Epidermal melanocyte (primary cell): ENCODE measurements at regions not wholly inside any gene's neighbourhood (a gene's known extent, or its start where the extent isn't known, plus 50 kb on each side); places are given as distances from the start of the nearest gene placed in this dataset.
"Not testable (repeated sequence)": the region's sequence is repeated elsewhere in the genome, so short reads cannot be mapped to it uniquely, and the experiment has no call there.

Source experiments
- DNase-seq: peaks from one replicate; pipeline ENCODE4 v3.0.0; 2011; ENCODE audit warnings: low spot score; ENCODE audit not compliant: insufficient read length

DNA sequence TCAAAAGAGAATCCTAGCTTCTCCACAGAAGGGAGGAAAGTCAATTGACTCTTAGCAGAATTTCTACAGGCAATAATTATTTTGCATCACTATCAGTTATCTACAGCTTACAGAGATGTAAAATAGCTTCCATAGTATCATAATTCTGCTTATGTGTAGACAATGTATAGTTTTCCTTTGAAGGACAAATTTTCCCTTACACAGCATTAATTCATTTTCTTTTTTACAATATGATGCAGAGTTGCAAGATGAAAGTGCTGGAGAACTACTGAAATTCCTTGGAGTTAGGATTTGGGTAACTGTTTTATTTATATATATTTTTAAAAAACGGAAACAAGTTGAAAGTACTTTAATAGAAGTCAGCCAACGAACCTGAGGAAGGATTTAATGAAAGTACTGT is 111.0 kb upstream of the CPHXL start:
- no peak for DNase-seq

DNA sequence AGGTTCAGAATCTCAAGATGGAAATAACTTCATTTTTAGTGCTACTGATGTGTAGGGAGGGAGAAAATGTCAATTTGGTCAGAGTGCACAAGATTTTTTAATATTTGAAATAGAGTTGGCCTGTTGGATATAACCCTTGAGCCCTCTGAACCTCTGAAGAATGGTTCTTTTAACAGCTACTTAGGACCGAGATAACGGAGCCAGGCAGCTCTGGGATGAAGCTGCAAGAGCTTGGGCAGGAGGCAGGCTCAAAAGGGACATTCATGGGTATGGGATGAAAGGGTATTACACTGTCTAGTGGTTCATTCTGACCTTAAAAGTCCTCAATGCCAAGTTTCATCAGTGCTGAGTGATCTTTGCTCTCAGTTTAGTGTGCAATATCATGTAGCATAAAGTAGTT is 111.4 kb upstream of the CPHXL start:
- no peak for DNase-seq

DNA sequence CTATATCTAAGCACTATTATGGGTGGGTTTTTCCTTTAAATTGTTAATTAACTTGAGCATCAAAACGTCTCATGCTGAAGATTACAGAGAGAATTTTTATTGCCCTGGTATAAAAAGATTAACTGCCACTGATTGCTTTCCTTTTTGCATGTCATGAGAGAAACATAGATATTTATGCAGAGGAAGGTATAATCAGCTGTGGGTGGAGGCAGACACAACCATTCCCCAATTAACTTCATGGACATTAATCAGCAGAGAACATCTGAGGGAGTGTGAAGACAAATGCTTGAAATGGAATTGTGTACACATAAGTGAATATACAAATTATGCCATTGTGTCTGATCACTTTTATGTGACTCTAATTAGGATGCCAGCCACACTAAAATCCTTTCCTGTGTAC is 115.2 kb upstream of the CPHXL start:
- DNase-seq = no peak

DNA sequence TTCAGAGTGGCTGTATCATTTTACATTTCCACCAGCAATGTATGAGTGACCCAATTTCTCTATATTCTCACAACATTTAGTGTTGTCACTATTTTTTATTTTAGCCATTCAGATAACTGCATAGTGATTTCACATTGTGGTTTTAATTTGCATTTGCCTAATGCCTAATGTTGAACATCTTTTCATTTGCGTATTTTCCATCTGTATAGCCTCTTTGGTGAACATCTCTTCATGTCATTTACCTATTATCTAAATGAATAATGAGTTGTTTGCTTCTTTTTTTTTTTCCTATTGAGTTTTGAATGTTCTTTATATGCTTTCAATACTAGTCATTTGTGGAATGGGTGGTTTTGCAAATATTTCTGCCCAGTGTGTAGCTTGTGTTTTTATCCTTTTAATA is 120.9 kb upstream of the CPHXL start:
- no peak for DNase-seq

DNA sequence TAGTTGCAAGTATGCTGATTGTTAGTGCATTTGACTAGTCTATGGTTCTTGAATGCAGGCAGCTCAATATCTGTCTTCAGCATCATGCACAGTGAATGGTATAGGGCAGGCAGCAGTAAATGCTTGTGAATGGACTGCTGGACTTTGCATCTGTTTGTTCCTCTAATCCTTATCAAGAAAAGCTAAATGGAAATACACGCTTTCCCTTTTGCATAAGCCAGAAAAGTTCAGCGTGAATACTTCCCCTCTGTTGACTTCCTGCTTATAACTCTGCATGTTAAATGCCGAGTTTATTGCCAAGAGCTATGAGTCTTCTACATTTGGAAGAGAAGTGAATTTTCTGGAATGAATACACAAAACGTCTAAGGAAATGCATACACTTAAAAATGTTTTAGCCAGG is 127.9 kb upstream of the CPHXL start:
- DNase-seq = no peak

DNA sequence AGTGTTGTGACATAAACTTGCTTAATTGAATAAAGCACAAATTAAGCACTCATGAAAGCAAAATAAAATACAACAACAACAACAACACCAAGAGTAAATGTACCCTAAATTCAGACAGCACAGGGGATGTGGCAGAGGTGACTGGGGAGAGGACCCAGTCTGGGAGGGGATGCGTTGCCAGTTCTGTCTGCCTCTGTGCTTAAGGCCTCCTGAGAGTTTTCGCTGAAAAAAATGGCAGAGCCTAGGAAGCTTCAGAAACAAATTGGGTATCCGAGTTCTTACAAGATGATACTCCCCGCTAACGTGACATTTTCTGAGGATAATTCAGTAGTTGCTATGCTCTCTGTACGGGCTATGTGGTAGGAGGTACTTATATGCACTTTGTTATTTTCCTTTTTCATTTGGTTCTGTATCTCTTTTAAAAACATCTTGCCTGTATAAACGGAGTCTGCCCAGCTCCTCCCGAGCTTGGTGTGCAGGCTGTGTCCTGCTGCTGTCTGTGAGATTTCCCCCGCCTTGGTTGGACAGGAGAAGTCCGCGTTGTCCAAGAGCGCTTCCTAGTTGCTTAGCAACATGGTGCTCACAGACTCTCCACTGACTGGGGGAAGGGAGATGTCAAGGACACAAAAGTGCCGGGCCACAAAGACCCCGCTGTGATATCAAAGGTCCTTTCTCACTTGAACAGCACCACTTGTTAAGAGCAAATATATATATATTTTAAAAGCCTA is 134.2 kb upstream of the CPHXL start:
- no peak for DNase-seq

DNA sequence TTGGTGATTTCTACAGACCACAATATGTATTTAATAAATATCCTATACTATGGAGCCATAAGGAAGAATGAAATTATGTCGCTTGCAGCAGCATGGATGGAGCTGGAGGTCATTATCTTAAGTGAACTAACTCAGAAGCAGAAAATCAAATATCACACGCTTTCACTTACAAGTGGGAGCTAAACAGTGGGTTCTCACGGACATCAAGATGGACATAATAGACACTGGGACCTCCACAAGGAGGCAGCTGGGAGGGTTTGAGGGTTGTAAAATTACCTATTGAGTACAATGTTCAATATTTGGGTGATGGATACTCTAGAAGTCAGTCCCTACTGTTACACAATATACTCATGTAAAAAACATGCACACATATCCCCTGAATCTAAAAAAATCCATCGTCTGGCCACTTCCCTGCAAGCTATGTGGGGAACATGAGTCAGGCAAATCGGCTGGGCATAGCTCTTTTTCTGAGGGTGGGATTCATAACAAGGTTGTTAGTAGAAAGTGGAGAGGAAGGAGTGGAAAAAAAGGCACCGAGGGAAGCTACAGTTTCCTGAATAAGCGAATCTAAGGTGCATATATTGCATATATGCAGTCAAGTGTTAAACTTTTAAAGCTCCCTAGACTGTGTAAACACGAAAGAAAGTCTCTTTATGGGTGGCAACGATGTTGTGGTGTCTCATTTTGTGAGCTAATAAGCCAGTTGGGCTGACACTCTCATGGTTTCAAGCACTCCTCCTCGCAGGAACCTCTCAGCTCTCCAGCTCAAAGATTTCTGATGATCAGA is 135.2 kb upstream of the CPHXL start:
- DNase-seq = no peak

DNA sequence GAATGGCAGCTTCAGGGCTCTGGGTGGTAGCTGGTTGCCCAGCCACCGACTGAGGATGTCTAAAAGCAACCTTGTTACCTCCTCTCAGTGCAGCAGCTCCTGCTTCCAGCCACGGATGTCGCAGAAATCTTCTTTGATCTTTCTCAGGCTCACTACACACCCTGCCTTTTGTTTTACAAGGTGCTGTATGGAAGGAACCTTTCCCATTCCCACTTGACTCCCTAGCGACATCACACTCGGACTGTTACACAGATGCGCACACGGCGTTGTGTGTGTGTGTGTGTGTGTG is 135.8 kb upstream of the CPHXL start:
- no peak for DNase-seq

DNA sequence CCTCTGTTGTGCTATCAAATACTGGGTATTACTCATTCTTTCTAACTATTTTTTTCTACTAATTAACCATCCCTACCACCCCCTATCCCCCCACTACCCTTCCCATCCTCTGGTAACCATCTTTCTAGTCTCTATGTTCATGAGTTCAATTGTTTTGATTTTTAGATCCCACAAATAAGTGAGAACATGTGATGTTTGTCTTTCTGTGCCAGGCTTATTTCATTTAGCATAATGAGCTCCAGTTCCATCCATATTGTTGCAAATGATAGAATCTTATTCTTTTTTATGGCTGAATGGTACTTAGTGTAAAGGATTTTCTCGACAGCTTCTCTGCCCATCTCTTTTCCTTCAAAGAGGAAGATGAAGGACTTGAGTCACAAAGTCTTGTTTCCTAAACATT is 138.0 kb upstream of the CPHXL start:
- no peak for DNase-seq

DNA sequence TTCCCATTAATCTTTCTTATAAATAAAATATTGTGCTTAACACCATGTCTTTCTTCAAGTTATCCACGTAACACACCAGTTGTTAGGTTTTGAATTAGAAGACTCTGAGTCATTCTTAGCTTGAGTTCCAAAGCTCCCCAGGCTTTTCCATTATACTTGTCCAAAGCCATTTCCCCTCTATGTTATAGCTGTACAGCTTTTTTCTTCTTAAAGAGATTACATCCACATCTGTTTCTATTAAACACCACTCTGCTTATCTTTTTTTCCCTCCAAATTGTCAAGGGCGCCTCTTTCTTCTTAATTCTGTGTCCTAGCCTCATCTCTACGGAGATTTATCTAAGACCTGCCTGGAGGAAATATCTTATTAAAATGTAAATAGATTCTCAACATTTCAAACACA is 139.4 kb upstream of the CPHXL start:
- no peak for DNase-seq

DNA sequence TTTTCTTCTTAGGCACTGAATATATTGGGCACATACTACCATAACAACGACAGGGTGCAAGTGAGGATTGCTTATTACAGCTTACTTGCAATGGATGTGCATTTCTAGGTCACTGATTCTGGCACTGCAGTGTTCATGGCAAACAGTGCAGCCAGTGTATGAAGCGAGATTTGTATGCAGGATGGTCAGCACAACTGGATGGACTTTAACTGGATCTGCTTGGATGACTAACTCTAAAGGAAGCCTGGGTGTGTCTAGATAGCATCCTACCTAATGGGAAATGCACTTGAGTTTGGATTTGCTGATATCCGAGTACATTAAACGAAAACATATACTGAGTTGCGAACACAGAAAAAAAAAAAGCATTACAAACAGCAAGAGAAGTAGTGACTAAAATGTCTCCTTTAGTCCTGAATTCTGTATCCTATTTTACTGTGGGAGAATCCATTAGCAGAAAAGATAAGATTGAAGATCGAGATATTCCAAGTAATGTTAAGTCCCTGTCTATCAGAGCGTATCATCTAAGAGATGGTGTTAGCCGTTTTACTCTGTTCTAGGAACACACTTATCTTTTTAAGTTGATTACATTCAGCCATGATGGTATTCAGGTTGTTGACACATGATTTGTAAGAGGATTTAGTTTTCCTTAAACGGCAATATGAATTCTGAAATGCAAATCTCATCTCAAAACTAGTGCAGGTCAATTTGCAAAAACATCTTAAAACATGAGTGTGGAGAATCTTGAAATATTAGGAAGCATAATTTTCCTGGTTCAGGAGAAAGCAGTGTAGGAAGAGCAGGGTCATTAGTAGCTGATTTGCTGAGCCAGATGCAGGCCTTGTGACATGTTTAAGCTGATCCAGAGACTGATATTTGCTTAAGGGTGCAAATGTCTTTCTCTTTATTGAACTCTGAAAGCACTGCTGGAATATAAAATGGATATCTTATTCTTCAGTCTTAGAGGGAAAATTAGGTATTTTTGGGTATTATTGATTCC is 142.6 kb upstream of the CPHXL start:
- DNase-seq = no peak

DNA sequence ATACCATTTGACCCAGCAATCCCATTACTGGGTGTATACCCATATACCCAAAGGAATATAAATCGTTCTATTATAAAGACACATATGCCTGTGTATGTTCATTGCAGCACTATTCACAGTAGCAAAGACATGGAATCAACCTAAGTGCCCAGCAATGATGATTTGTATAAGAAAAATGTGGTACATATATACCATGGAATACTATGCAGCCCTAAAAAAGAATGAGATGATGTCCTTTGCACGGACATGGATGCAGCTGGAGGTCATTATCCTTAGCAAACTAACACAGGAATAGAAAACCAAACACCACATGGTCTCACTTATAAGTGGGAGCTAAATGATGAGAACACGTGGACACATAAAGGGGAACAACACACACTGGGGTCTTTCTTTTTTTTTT is 155.0 kb upstream of the CPHXL start:
- not testable (repeated sequence) for DNase-seq

DNA sequence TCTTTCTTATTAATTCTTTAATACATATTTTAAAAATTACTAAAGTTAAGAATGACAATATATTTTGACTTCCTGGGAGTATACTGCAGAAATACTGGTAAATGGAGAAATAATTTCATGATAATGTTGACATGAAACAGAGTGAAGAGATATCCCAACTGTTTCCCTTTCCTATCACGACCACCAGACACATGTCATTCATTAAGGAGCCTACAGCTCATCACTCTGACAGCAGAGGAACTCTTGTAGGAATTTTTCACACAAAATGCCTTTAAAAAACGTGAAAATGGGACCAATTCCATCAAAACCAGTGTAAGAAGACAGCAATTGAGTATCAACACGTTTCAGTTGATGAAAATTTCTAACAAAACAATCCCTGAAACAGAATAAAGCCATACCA is 172.9 kb upstream of the CPHXL start:
- DNase-seq = no peak

DNA sequence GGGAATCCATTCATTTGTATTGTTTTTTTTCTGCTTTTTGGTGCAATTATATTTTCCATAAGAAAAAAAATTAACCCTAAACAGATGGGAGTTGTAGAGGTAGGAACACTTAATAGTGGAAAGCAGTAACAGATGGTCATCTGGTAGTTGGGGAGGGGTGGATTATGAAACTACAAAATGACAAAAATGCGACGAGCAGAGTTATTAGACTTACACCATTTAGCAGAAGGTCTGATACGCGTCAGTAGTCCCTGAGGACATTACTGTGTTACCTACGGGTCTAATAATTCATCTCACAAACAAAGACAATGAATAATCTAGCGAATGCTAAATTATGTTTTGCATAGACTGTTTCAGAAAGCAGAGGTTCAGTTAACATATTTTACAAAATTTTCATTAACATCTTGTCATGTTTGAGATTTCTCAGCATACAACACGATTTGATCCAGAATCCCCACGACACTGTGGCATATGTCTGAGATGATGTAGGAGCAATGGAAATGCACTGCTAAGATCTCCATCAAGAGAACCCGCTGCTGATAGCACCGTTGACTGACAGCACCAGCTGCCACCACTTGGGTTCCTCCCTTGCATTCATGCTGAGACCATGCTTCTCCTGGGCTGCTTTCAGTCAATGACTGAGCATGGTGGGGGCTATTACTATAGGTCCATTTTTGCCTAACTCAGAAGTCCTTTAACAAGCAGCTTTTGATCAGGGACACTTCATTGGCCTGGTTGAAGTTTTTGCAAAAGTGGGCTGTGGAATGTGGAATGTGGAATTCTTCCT is 182.2 kb upstream of the CPHXL start:
- no peak for DNase-seq

DNA sequence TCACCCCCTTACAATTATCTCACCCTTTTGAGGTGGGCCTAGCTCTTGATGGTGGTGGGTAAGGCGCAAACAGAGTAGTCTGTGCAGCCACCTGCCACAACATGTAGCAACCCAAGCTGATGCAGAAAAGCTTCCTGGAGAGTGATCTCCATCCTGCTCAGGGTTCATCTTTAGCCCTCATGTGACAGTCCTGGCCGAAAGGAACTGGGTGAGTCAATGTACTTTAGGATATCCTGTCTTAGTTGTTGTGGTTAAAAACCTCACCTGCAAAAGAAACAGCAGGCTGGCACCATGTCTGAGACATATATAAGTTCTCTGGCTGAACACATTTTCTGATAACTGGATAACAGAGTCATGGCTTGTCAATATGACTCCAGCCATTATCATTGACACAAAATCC is 183.5 kb upstream of the CPHXL start:
- no peak for DNase-seq

DNA sequence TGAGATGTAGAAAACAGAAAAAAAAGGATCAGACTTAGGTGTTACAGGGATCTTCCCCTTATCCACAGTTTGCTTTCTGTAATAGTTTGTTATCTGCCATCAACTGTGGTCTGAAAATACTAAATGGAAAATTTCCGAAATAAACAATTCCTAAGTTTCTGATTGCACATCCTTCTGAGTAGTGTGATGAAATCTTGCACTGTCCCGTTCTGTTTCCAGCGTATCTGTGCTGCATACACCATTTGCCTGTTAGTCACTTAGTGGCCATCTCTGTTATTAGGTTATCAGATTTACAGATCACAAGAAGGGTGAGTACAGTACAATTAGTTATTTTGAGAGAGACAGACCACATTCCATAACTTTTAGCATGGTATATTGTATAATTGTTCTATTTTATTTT is 185.6 kb upstream of the CPHXL start:
- DNase-seq = no peak

DNA sequence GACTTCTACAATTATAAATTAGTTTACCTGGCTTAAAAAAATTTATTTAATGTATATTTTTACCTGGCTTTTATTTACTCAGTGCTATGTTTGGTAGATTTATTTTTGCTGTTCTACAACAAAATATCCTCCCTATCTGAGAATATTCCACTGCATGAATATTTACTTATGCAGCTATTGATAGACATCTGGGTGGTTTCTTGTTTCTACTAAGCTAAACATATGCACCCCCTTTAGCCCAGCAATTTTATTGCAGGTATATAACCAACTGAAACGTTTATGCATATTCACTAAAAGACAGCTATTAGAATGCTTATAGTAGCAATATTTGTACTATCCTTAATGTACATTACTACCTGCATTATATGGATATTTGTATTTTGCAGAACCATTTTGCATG is 187.7 kb upstream of the CPHXL start:
- DNase-seq = no peak

DNA sequence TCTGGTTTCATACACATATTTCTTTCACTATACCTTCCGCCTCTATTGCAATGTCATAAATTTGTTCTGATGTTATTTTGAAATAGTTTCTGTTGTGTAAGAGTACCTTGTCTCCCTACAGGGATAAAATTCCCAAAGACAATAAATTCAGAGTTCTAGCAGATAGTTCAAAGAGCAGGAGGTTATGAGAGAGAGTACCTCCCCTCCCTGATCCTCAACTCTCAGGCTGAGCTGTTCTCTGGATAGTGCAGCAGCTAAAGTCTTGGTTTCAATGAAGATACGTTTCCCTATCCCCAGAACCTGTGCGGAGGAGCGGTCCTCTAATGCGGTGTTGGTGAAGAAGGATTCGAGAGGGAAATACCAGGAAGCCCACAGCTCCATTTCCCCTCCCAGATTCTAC is 190.2 kb upstream of the CPHXL start:
- DNase-seq = no peak

DNA sequence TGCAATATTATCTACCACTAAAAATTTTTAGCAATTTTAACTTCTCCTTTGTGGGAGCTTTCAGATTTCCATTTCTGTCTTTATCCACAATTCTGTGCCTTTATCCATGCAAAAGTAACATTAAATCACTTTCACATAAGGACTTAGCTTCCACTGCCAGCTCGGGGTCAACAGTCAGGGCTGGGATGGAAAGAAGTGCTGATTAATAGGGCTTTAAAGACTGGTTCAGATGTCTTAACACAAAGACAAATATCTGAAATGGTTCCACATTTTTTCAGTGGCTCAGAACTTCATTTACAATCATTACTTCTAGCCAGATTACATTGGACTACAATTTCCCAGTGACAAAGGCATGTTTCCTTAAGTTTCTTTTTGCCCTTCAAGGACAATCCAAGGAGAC is 191.8 kb upstream of the CPHXL start:
- DNase-seq = no peak

DNA sequence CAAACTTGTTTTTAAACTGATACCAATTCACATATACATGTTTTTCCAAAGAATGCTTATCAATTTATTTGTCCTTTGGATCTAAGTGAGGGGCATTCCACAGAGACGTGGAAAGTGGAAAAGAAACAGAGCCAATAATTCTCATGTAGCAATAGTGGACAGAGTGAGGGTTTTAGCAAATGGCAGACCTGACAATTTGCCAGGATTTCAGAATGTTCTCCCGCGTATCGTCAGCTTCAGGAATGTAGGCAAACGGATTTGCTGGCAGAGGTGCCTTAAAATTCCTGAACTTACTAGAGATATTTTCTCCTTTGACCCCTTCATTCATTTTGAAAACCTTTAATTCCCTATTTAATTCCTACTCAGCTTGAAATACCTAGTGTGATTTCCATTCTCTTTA is 193.4 kb upstream of the CPHXL start:
- DNase-seq = no peak

DNA sequence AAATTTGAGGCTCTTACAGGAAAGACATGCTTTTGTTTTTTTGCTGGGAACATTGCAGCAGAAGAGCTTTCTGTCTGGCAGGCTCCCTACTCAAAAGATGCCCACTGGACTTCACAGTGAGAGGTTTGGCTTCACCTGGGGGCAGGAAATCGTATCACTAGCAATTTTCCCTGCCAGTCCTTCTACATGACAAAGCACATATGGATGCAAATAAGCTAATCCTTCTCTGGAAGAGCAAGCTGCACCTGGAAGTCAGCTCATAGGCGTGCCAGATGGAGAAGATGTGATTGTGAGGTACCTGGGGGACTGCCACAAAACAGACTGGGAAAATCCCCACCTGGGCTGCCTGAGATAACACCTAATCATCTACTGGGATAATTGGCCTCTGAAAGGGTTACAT is 195.0 kb upstream of the CPHXL start:
- DNase-seq = no peak
